IMR-90 (cell line): ENCODE measurements at regions not wholly inside any gene's neighbourhood (a gene's known extent, or its start where the extent isn't known, plus 50 kb on each side); places are given as distances from the start of the nearest gene placed in this dataset.

Experiments used
- ATAC-seq: fragments of 200-7000 bp; cut with Tn5 transposase; 2 replicates; pipeline ENCODE4 v1.9.1; 2020; ENCODE audit warnings: low read depth, mild to moderate bottlenecking, moderate library complexity
- BruUV-seq: library from RNA; stranded (reverse); fragments of 400-500 nt; replicated peaks from 2 replicates; lab custom pipeline; 2021; lab: Mats Ljungman, UMichigan
- CTCF ChIA-PET: fragments of 300-600 bp; formaldehyde crosslinking; extraction: SDS; loops from one replicate; lab custom pipeline; 2021; ENCODE audit warnings: antibody characterized with exemption; lab: Yijun Ruan, JAX
- POLR2A ChIA-PET: fragments of 300-600 bp; sonication (Branson Sonifier 250); formaldehyde crosslinking; loops from one replicate; lab custom pipeline; 2022; ENCODE audit warnings: antibody characterized with exemption; ENCODE audit not compliant: unreplicated experiment; lab: Charles Lee
- DNase-seq: peaks from one replicate; pipeline ENCODE4 v3.0.0; 2013
- H2AFZ ChIP-seq: replicated peaks from 2 replicates; pipeline ENCODE3; 2013; ENCODE audit warnings: low read length, mild to moderate bottlenecking; ENCODE audit not compliant: poor library complexity
- H2AK5ac ChIP-seq: 2 replicates; pipeline ENCODE4 v1.6.1; 2013; ENCODE audit warnings: low read depth, low read length, inconsistent platforms
- H2AK9ac ChIP-seq: replicated peaks from 2 replicates; pipeline ENCODE3; 2013; ENCODE audit warnings: mild to moderate bottlenecking, low read depth, low read length, moderate library complexity; ENCODE audit not compliant: poor library complexity
- H2BK120ac ChIP-seq: 2 replicates; pipeline ENCODE4 v1.6.1; 2013; ENCODE audit warnings: low read depth, low read length, inconsistent platforms
- H2BK15ac ChIP-seq: 3 replicates; pipeline ENCODE4 v1.6.1; 2013; ENCODE audit warnings: low read depth, low read length, inconsistent platforms
- H2BK20ac ChIP-seq: 2 replicates; pipeline ENCODE4 v1.6.1; 2013; ENCODE audit warnings: low read depth, mild to moderate bottlenecking, inconsistent platforms, low read length, moderate library complexity
- H2BK5ac ChIP-seq: 2 replicates; pipeline ENCODE4 v1.6.1; 2013; ENCODE audit warnings: mild to moderate bottlenecking, low read depth, low read length, inconsistent platforms; ENCODE audit not compliant: poor library complexity, severe bottlenecking
- H3K14ac ChIP-seq: replicated peaks from 2 replicates; pipeline ENCODE4 v1.6.1; 2013; ENCODE audit warnings: low read depth, low read length, inconsistent platforms
- H3K18ac ChIP-seq: 2 replicates; pipeline ENCODE4 v1.6.1; 2013; ENCODE audit warnings: low read depth, low read length, control low read depth
- H3K23ac ChIP-seq: 2 replicates; pipeline ENCODE4 v1.6.1; 2013; ENCODE audit warnings: low read depth, low read length, inconsistent platforms
- H3K27ac ChIP-seq: 2 replicates; pipeline ENCODE4 v1.5.1; 2013; ENCODE audit warnings: mild to moderate bottlenecking, control low read depth, low read length; ENCODE audit not compliant: insufficient read depth
- H3K27me3 ChIP-seq: 2 replicates; pipeline ENCODE4 v1.6.1; 2013; ENCODE audit warnings: low read length; ENCODE audit not compliant: control insufficient read depth, insufficient read depth
- H3K36me3 ChIP-seq: 2 replicates; pipeline ENCODE4 v1.6.1; 2013; ENCODE audit warnings: low read length, mixed read lengths; ENCODE audit not compliant: control insufficient read depth, insufficient read depth
- H3K4ac ChIP-seq: 2 replicates; pipeline ENCODE4 v1.6.1; 2013; ENCODE audit warnings: low read depth, low read length, inconsistent platforms
- H3K4me1 ChIP-seq: 2 replicates; pipeline ENCODE4 v1.6.1; 2013; ENCODE audit warnings: low read length, mixed read lengths; ENCODE audit not compliant: control insufficient read depth, insufficient read depth
- H3K4me2 ChIP-seq: 2 replicates; pipeline ENCODE4 v1.6.1; 2013; ENCODE audit warnings: low read depth, mild to moderate bottlenecking, control low read depth, low read length, moderate library complexity
- H3K4me3 ChIP-seq: 2 replicates; pipeline ENCODE4 v1.5.1; 2013; ENCODE audit warnings: low read depth, mild to moderate bottlenecking, control low read depth, low read length, moderate library complexity; ENCODE audit not compliant: insufficient read depth
- H3K56ac ChIP-seq: 2 replicates; pipeline ENCODE4 v1.6.1; 2013; ENCODE audit warnings: low read length, inconsistent platforms; ENCODE audit not compliant: insufficient read depth; ENCODE audit errors: extremely low read depth
- H3K79me1 ChIP-seq, 2 experiments: 2 replicates each; pipeline ENCODE4 v1.6.1; 2013; ENCODE audit warnings: low read length in 2 of 2, inconsistent platforms in 1 of 2, low read depth in 1 of 2
- H3K9ac ChIP-seq: 2 replicates; pipeline ENCODE4 v1.6.1; 2013; ENCODE audit warnings: low read depth, low read length, control low read depth
- H3K9me1 ChIP-seq: 2 replicates; pipeline ENCODE4 v1.6.1; 2013; ENCODE audit warnings: low read length, inconsistent platforms; ENCODE audit not compliant: insufficient read depth
- H3K9me3 ChIP-seq: 2 replicates; pipeline ENCODE4 v1.6.1; 2013; ENCODE audit warnings: low read length; ENCODE audit not compliant: control insufficient read depth, insufficient read depth
- H4K20me1 ChIP-seq: 2 replicates; pipeline ENCODE4 v1.6.1; 2013; ENCODE audit warnings: low read length, inconsistent platforms; ENCODE audit not compliant: insufficient read depth
- H4K5ac ChIP-seq: 2 replicates; pipeline ENCODE4 v1.6.1; 2013; ENCODE audit warnings: mild to moderate bottlenecking, low read depth, low read length, control low read depth
- H4K8ac ChIP-seq, 2 experiments: 2 replicates each; pipeline ENCODE4 v1.6.1; 2013; ENCODE audit warnings: low read depth in 2 of 2, low read length in 2 of 2, control low read depth in 1 of 2, inconsistent platforms in 1 of 2
- H4K91ac ChIP-seq: 2 replicates; pipeline ENCODE4 v1.6.1; 2013; ENCODE audit warnings: low read depth, low read length, inconsistent platforms; ENCODE audit not compliant: insufficient read depth
- CEBPB ChIP-seq: IDR thresholded peaks from 2 replicates; pipeline ENCODE4 v1.6.1; 2012; ENCODE audit warnings: low read depth, low read length, improper control_type of control experiment
- FOS ChIP-seq: fragments of 150-350 bp; IDR thresholded peaks from 2 replicates; pipeline ENCODE4 v1.6.1; 2016; ENCODE audit warnings: low read depth, low read length
- MXI1 ChIP-seq: IDR thresholded peaks from 2 replicates; pipeline ENCODE4 v1.6.1; 2012; ENCODE audit warnings: low read depth, mild to moderate bottlenecking, low read length, moderate library complexity, borderline replicate concordance
- RCOR1 ChIP-seq: IDR thresholded peaks from 2 replicates; pipeline ENCODE4 v1.6.1; 2012; ENCODE audit warnings: mild to moderate bottlenecking, low read length, improper control_type of control experiment; ENCODE audit not compliant: insufficient replicate concordance
- WGBS, 2 experiments: methylation state at CpG; one replicate each; pipeline versions ENCODE4 v1.1.5 to v1.1.7; 2013; ENCODE audit warnings: missing lambda C conversion rate in 2 of 2; ENCODE audit not compliant: insufficient read length in 1 of 2; ENCODE audit errors: extremely low coverage in 2 of 2; 5-methylcytosine and 5-hydroxymethylcytosine counted together
- dilution Hi-C: fragments of 300-500 bp; cut with HindIII; formaldehyde crosslinking; loops from one replicate; pipeline ENCODE4 v1.14.3; 2018; ENCODE audit warnings: low sequenced_read_pairs; ENCODE audit not compliant: unreplicated experiment
- in situ Hi-C: fragments of 300-500 bp; cut with MboI; formaldehyde crosslinking; loops from 3 replicates; pipeline ENCODE4 v1.14.3; 2019; ENCODE audit warnings: low sequenced_read_pairs, inconsistent platforms, mixed read lengths
- intact Hi-C: fragments of 100-400 bp; cut with micrococcal nuclease; formaldehyde crosslinking; loops from 2 replicates; pipeline ENCODE4 v1.10.0; 2022
- TF ChIP-seq, protein P1 (sequence below): fragments of 150-350 bp; IDR thresholded peaks from 2 replicates; pipeline ENCODE4 v1.6.1; 2017; ENCODE audit warnings: mild to moderate bottlenecking, antibody characterized with exemption, low read length, low read depth
- TF ChIP-seq, protein P2 (sequence below): fragments of 150-350 bp; IDR thresholded peaks from 2 replicates; pipeline ENCODE4 v1.6.1; 2016; ENCODE audit warnings: low read depth, mild to moderate bottlenecking, low read length, moderate library complexity, borderline replicate concordance
- TF ChIP-seq, protein P3 (sequence below): conservative IDR thresholded peaks from 2 replicates; pipeline ENCODE4 v1.5.1; 2012; ENCODE audit warnings: mild to moderate bottlenecking, low read depth, low read length, improper control_type of control experiment

DNA sequence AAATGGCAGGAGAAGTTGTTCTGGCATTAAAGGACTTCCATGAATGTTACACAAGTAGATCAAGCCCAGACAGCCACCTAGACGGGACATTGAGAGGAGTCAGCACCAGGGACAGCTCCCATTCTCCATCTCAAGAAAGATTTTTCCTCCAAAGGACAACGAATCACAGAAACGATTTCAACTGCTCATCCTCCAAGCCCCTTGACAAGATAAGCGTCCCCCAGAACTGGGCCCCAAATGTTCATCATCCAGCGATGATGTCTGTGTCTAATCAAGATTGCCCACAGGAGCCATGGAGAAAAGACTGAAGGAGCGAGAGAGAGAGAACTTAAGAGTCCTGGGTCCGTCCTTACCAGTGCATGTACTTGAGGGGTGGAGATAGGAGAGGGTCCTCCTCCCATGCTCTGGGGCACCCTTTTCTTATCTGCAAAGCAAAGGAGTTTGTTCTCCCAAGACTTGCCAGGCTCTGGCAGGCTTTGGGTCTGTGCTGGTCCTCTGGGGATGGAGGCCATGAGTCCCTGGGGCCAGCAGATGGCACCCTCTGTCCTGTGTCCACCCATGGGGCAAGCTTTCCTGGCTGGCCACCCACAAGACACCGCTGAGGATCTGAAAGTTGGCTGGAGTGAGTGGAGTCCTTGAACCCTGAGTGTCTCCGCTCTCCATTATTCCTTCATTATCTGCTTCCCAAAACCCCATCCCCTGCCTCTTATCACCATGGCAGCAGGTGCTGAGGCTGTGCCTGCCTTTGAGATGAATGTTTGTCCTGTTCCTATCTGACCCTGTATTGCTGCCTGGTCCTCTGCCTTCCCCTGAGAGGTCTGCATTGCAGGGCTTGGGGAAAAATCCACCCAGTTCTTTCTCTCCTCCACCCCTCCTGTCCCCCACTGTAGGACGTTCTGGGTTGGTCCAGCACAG lies 164.6 kb downstream of the ACTL8 start:
- Histone ChIP-seq H3K23ac (no peak overlapping the region), H2BK120ac (no peak overlapping the region), H3K14ac (no peak overlapping the region), H2BK20ac (no peak overlapping the region), H3K4me1 (no peaks in the 10 kb centered on the region), H2BK15ac (no peak overlapping the region), H2AK5ac (no peak overlapping the region), H2BK5ac (no peak overlapping the region), H3K27me3 (peaks cover 14% of the 10 kb centered on the region; the same call in 1 of the 2 replicates), H3K36me3 (no peaks in the 10 kb centered on the region), H3K9me3 (no peaks in the 10 kb centered on the region), H3K9ac (no peak overlapping the region), H4K5ac (no peak overlapping the region), H3K27ac (no peak overlapping the region), H3K18ac (no peak overlapping the region), H4K20me1 (no peaks in the 10 kb centered on the region), H3K4ac (no peak overlapping the region), H3K56ac (no peak overlapping the region), H2AFZ (no peak overlapping the region), H3K4me3 (no peak overlapping the region), H4K8ac (no peak overlapping the region), H2AK9ac (no peak overlapping the region), H3K4me2 (no peak overlapping the region), H3K9me1 (no peaks in the 10 kb centered on the region), H3K79me1 (no peaks in the 10 kb centered on the region), H4K91ac (no peak overlapping the region)
- DNase-seq (peak; percentile 55), ATAC-seq (no peak; the same call in 1 of the 2 replicates)
- intact Hi-C loops, result loop anchor here (1.0 to 5.0 kb wide), 3 partner anchors 88 to 658 kb away; no protein-coding TSS in a partner anchor
- TF ChIP-seq MXI1 (no peak), CEBPB (no peak), FOS (no peak), RCOR1 (no peak)
- TF ChIP-seq, protein P1, sequence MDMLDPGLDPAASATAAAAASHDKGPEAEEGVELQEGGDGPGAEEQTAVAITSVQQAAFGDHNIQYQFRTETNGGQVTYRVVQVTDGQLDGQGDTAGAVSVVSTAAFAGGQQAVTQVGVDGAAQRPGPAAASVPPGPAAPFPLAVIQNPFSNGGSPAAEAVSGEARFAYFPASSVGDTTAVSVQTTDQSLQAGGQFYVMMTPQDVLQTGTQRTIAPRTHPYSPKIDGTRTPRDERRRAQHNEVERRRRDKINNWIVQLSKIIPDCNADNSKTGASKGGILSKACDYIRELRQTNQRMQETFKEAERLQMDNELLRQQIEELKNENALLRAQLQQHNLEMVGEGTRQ, result no peak
- TF ChIP-seq, protein P2, sequence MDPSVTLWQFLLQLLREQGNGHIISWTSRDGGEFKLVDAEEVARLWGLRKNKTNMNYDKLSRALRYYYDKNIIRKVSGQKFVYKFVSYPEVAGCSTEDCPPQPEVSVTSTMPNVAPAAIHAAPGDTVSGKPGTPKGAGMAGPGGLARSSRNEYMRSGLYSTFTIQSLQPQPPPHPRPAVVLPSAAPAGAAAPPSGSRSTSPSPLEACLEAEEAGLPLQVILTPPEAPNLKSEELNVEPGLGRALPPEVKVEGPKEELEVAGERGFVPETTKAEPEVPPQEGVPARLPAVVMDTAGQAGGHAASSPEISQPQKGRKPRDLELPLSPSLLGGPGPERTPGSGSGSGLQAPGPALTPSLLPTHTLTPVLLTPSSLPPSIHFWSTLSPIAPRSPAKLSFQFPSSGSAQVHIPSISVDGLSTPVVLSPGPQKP, result no peak
- TF ChIP-seq, protein P3, sequence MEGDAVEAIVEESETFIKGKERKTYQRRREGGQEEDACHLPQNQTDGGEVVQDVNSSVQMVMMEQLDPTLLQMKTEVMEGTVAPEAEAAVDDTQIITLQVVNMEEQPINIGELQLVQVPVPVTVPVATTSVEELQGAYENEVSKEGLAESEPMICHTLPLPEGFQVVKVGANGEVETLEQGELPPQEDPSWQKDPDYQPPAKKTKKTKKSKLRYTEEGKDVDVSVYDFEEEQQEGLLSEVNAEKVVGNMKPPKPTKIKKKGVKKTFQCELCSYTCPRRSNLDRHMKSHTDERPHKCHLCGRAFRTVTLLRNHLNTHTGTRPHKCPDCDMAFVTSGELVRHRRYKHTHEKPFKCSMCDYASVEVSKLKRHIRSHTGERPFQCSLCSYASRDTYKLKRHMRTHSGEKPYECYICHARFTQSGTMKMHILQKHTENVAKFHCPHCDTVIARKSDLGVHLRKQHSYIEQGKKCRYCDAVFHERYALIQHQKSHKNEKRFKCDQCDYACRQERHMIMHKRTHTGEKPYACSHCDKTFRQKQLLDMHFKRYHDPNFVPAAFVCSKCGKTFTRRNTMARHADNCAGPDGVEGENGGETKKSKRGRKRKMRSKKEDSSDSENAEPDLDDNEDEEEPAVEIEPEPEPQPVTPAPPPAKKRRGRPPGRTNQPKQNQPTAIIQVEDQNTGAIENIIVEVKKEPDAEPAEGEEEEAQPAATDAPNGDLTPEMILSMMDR, result 0 out of 2 replicates have a peak, but pooled peaks have one; percentile 5
- in situ Hi-C loops, result no loop called here
- BruUV-seq, result no TSS peak
- ChIA-PET CTCF (no interaction called here), POLR2A (no interaction called here)
- no CpG with 5 or more reads among the region's 10 CpGs for WGBS, 2 experiments
- dilution Hi-C loops, result no loop called here
